ENCODE measurements at regions not wholly inside any gene's neighbourhood (a gene's known extent, or its start where the extent isn't known, plus 50 kb on each side); places are given as distances from the start of the nearest gene placed in this dataset.
"Not testable (repeated sequence)": the region's sequence is repeated elsewhere in the genome, so short reads cannot be mapped to it uniquely, and the experiment has no call there.

- Histone ChIP-seq H3K4me1 (ENCODE audit: control insufficient read depth in 2 of 2, insufficient read depth in 2 of 2, low read length in 2 of 2) (no peaks in the 10 kb centered on the region), H3K27ac (ENCODE audit: low read depth in 1 of 2, low read length in 1 of 2) (no peak overlapping the region), H3K36me3 (ENCODE audit: control insufficient read depth in 2 of 2, insufficient read depth in 2 of 2, low read length in 1 of 2) (no peaks in the 10 kb centered on the region), H3K27me3 (ENCODE audit: control insufficient read depth in 2 of 2, insufficient read depth in 1 of 2, low read length in 1 of 2) (no peaks in the 10 kb centered on the region), H3K4me3 (ENCODE audit: low read length in 2 of 2) (no peak overlapping the region), H3K9me3 (ENCODE audit: control insufficient read depth in 2 of 2, insufficient read depth in 1 of 2, low read length in 1 of 2) (no peaks in the 10 kb centered on the region)
- 69% methylated on average over 5 of the region's 5 CpGs for WGBS
- no peak for DNase-seq (ENCODE audit: low read depth in 6 of 9, low spot score in 9 of 9)
Measured at GRCh38 chr9:87035879-87036278, 88.6 kb upstream of the GAS1 start.

- H3K4me3 ChIP-seq (ENCODE audit: low read length in 2 of 2) = no peak overlapping the region
- DNase-seq (ENCODE audit: low read depth in 6 of 9, low spot score in 9 of 9) = no peak
- H3K36me3 ChIP-seq (ENCODE audit: control insufficient read depth in 2 of 2, insufficient read depth in 2 of 2, low read length in 1 of 2) = no peaks in the 10 kb centered on the region
- no peaks in the 10 kb centered on the region for H3K4me1 ChIP-seq (ENCODE audit: control insufficient read depth in 2 of 2, insufficient read depth in 2 of 2, low read length in 2 of 2)
- H3K9me3 ChIP-seq (ENCODE audit: control insufficient read depth in 2 of 2, insufficient read depth in 1 of 2, low read length in 1 of 2) = no peaks in the 10 kb centered on the region
- no peaks in the 10 kb centered on the region for H3K27me3 ChIP-seq (ENCODE audit: control insufficient read depth in 2 of 2, insufficient read depth in 1 of 2, low read length in 1 of 2)
- H3K27ac ChIP-seq (ENCODE audit: low read depth in 1 of 2, low read length in 1 of 2) = no peak overlapping the region
- WGBS = 84% methylated on average over 2 of the region's 2 CpGs
Measured at GRCh38 chr9:87036506-87036905, 89.2 kb upstream of the GAS1 start.

DNA sequence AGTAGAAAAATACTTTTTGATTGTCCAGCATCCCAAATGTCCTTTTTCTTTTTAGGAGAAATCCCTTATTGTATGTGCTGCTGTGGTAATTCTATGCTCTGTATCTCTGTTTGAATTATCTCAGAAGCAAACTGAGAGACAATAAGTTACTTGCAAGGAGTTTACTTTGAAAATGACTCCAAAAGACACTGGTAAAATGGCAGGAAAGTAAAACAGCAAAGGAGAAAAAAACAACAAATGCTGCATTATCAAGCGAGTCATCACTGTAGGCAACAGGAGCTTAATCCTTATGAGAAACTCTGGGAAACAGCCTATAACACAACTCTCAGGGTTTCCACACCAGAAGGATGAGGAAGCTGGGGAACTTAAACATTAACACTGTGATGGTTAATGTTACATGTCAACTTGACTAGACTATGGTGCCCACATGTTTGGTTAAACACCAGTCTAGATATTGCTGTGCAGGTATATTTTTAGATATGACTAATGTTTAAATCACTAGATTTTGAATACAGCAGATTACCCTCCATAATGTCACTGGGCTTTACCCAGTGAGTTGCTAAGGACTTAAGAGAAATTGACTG lies 92.6 kb upstream of the GAS1 start:
- no peaks in the 10 kb centered on the region for H3K4me1 ChIP-seq (ENCODE audit: control insufficient read depth in 2 of 2, insufficient read depth in 2 of 2, low read length in 2 of 2)
- H3K27ac ChIP-seq (ENCODE audit: low read depth in 1 of 2, low read length in 1 of 2) = no peak overlapping the region
- H3K27me3 ChIP-seq (ENCODE audit: control insufficient read depth in 2 of 2, insufficient read depth in 1 of 2, low read length in 1 of 2) = no peaks in the 10 kb centered on the region
- no peak overlapping the region for H3K4me3 ChIP-seq (ENCODE audit: low read length in 2 of 2)
- DNase-seq (ENCODE audit: low read depth in 6 of 9, low spot score in 9 of 9) = no peak
- H3K9me3 ChIP-seq (ENCODE audit: control insufficient read depth in 2 of 2, insufficient read depth in 1 of 2, low read length in 1 of 2) = no peaks in the 10 kb centered on the region
- H3K36me3 ChIP-seq (ENCODE audit: control insufficient read depth in 2 of 2, insufficient read depth in 2 of 2, low read length in 1 of 2) = no peaks in the 10 kb centered on the region
- 95% methylated on average over 1 of the region's 1 CpG for WGBS

DNA sequence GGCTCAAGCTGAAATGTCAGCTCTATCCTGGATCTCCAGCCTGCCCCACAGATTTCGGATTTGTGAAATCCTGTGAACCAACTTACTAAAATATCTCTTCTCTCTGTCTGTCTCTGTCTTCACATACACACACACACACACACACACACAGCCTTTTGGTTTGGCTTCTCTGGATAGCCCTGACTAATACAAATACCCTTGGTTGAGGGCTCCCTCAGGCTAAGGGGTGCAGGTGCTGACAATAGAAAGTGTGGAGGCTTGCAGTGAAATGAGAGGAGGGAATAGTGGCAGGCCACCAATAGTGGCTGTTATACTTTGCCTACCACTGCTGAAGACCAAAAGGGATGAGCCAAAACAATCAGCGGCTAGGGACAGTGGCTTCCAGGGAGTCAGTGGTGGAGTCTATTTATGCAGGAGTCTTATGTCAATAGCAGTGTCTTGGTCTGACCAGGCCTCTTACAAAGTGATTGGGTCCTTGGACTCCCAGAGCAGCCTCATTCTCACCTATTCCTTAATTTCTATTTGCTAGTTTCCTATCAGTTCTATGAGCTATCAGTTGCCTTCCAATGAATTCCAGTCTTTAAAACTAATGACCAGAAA lies 93.2 kb upstream of the GAS1 start:
- H3K4me1 ChIP-seq (ENCODE audit: control insufficient read depth in 2 of 2, insufficient read depth in 2 of 2, low read length in 2 of 2) = no peaks in the 10 kb centered on the region
- no peak overlapping the region for H3K27ac ChIP-seq (ENCODE audit: low read depth in 1 of 2, low read length in 1 of 2)
- no peak overlapping the region for H3K4me3 ChIP-seq (ENCODE audit: low read length in 2 of 2)
- H3K27me3 ChIP-seq (ENCODE audit: control insufficient read depth in 2 of 2, insufficient read depth in 1 of 2, low read length in 1 of 2) = no peaks in the 10 kb centered on the region
- 95% methylated on average over 2 of the region's 2 CpGs for WGBS
- H3K9me3 ChIP-seq (ENCODE audit: control insufficient read depth in 2 of 2, insufficient read depth in 1 of 2, low read length in 1 of 2) = no peaks in the 10 kb centered on the region
- H3K36me3 ChIP-seq (ENCODE audit: control insufficient read depth in 2 of 2, insufficient read depth in 2 of 2, low read length in 1 of 2) = no peaks in the 10 kb centered on the region
- DNase-seq (ENCODE audit: low read depth in 6 of 9, low spot score in 9 of 9) = no peak

DNA sequence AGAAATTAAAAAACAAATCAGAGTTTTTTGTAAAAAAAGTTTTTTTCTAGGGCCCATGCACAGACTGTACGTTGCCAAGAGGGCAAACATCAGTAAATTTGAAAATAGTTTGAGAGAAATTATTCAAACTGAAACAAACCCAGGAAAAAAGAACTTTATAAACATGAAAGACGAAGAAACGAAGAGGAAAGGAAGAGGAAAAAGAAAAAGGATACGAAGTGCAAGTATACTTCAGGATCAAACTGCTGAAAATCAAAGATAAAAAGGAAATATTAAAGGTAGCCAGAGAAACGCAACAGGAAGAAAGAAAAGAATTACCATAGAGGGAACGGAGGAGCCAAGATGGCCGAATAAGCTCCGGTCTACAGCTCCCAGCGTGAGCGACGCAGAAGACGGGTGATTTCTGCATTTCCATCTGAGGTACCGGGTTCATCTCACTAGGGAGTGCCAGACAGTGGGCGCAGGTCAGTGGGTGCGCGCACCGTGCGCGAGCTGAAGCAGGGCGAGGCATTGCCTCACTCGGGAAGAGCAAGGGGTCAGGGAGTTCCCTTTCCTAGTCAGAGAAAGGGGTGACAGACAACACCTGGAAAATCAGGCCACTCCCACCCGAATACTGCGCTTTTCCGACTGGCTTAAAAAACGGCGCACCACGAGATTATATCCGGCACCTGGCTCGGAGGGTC lies 94.4 kb upstream of the GAS1 start:
- DNase-seq (ENCODE audit: low read depth in 6 of 9, low spot score in 9 of 9); H3K27me3 ChIP-seq (ENCODE audit: control insufficient read depth in 2 of 2, insufficient read depth in 1 of 2, low read length in 1 of 2); H3K36me3 ChIP-seq (ENCODE audit: control insufficient read depth in 2 of 2, insufficient read depth in 2 of 2, low read length in 1 of 2); H3K9me3 ChIP-seq (ENCODE audit: control insufficient read depth in 2 of 2, insufficient read depth in 1 of 2, low read length in 1 of 2); H3K4me3 ChIP-seq (ENCODE audit: low read length in 2 of 2); H3K4me1 ChIP-seq (ENCODE audit: control insufficient read depth in 2 of 2, insufficient read depth in 2 of 2, low read length in 2 of 2); H3K27ac ChIP-seq (ENCODE audit: low read depth in 1 of 2, low read length in 1 of 2): not testable (repeated sequence)
- 93% methylated on average over 29 of the region's 29 CpGs for WGBS

- H3K27ac ChIP-seq (ENCODE audit: low read depth in 1 of 2, low read length in 1 of 2); H3K36me3 ChIP-seq (ENCODE audit: control insufficient read depth in 2 of 2, insufficient read depth in 2 of 2, low read length in 1 of 2); DNase-seq (ENCODE audit: low read depth in 6 of 9, low spot score in 9 of 9); H3K4me1 ChIP-seq (ENCODE audit: control insufficient read depth in 2 of 2, insufficient read depth in 2 of 2, low read length in 2 of 2); H3K4me3 ChIP-seq (ENCODE audit: low read length in 2 of 2); H3K9me3 ChIP-seq (ENCODE audit: control insufficient read depth in 2 of 2, insufficient read depth in 1 of 2, low read length in 1 of 2); H3K27me3 ChIP-seq (ENCODE audit: control insufficient read depth in 2 of 2, insufficient read depth in 1 of 2, low read length in 1 of 2): not testable (repeated sequence)
- 75% methylated on average over 2 of the region's 2 CpGs for WGBS
Measured at GRCh38 chr9:87049929-87050608, 102.8 kb upstream of the GAS1 start.

DNA sequence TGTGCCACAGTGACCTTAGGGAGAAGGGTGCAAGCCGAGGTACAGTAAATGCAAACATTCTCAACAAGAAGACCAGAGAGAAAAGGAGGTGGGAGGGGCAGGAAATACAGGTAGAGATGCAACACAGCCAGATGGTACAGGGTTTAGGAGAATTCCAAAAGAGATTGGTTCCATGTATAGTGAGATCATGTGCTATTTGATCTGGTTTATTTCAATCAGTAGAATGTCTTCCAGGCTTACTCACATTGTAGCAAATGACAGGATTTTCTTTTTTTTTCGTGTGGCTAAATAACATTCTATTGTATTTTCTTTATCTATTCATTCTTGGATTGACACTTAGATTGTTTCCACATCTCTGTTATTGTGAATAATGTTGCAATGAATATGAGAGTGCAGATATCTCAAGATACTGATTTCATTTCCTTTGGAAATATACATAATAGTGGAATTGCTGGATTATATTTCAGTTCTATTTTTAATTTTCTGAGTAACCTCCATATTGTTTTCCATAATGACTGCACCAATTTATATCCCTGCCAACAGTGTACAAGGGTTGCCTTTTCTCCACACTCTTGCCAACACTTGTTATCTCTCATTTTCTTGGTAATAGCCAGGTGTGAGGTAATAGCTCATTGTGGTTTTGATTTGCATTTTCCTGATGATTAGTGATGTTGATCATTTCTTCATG lies 107.8 kb upstream of the GAS1 start:
- H3K36me3 ChIP-seq (ENCODE audit: control insufficient read depth in 2 of 2, insufficient read depth in 2 of 2, low read length in 1 of 2) = no peaks in the 10 kb centered on the region
- whole genome bisulfite sequencing = 92% methylated on average over 2 of the region's 2 CpGs

GRCh38 chr9:87059772-87060171 lies 112.5 kb upstream of the GAS1 start:
- H3K36me3 ChIP-seq (ENCODE audit: control insufficient read depth in 2 of 2, insufficient read depth in 2 of 2, low read length in 1 of 2) = no peaks in the 10 kb centered on the region
- WGBS = 92% methylated on average over 2 of the region's 2 CpGs
- H3K4me1 ChIP-seq (ENCODE audit: control insufficient read depth in 2 of 2, insufficient read depth in 2 of 2, low read length in 2 of 2) = no peaks in the 10 kb centered on the region
- H3K4me3 ChIP-seq (ENCODE audit: low read length in 2 of 2) = no peak overlapping the region
- no peaks in the 10 kb centered on the region for H3K9me3 ChIP-seq (ENCODE audit: control insufficient read depth in 2 of 2, insufficient read depth in 1 of 2, low read length in 1 of 2)
- H3K27me3 ChIP-seq (ENCODE audit: control insufficient read depth in 2 of 2, insufficient read depth in 1 of 2, low read length in 1 of 2) = no peaks in the 10 kb centered on the region
- no peak for DNase-seq (ENCODE audit: low read depth in 6 of 9, low spot score in 9 of 9)
- no peak overlapping the region for H3K27ac ChIP-seq (ENCODE audit: low read depth in 1 of 2, low read length in 1 of 2)

More for the DNA sequence above, 107.8 kb upstream of the GAS1 start:
- Histone ChIP-seq H3K9me3 (ENCODE audit: control insufficient read depth in 2 of 2, insufficient read depth in 1 of 2, low read length in 1 of 2) (no peaks in the 10 kb centered on the region), H3K4me3 (ENCODE audit: low read length in 2 of 2) (no peak overlapping the region), H3K4me1 (ENCODE audit: control insufficient read depth in 2 of 2, insufficient read depth in 2 of 2, low read length in 2 of 2) (no peaks in the 10 kb centered on the region), H3K27ac (ENCODE audit: low read depth in 1 of 2, low read length in 1 of 2) (no peak overlapping the region), H3K27me3 (ENCODE audit: control insufficient read depth in 2 of 2, insufficient read depth in 1 of 2, low read length in 1 of 2) (no peaks in the 10 kb centered on the region)
- DNase-seq (ENCODE audit: low read depth in 6 of 9, low spot score in 9 of 9) = no peak

GRCh38 chr9:87062746-87063145 lies 115.4 kb upstream of the GAS1 start:
- Histone ChIP-seq H3K36me3 (ENCODE audit: control insufficient read depth in 2 of 2, insufficient read depth in 2 of 2, low read length in 1 of 2) (no peaks in the 10 kb centered on the region), H3K4me1 (ENCODE audit: control insufficient read depth in 2 of 2, insufficient read depth in 2 of 2, low read length in 2 of 2) (no peaks in the 10 kb centered on the region), H3K27ac (ENCODE audit: low read depth in 1 of 2, low read length in 1 of 2) (no peak overlapping the region)

More at GRCh38 chr9:87062746-87063145, 115.4 kb upstream of the GAS1 start:
- no peaks in the 10 kb centered on the region for H3K27me3 ChIP-seq (ENCODE audit: control insufficient read depth in 2 of 2, insufficient read depth in 1 of 2, low read length in 1 of 2)
- H3K9me3 ChIP-seq (ENCODE audit: control insufficient read depth in 2 of 2, insufficient read depth in 1 of 2, low read length in 1 of 2) = no peaks in the 10 kb centered on the region
- no peak for DNase-seq (ENCODE audit: low read depth in 6 of 9, low spot score in 9 of 9)
- no peak overlapping the region for H3K4me3 ChIP-seq (ENCODE audit: low read length in 2 of 2)

Measured in thymus (tissue), 11 donors.